ENCODE measurements at regions not wholly inside any gene's neighbourhood (a gene's known extent, or its start where the extent isn't known, plus 50 kb on each side); places are given as distances from the start of the nearest gene placed in this dataset.
"Not testable (repeated sequence)": the region's sequence is repeated elsewhere in the genome, so short reads cannot be mapped to it uniquely, and the experiment has no call there.

DNA sequence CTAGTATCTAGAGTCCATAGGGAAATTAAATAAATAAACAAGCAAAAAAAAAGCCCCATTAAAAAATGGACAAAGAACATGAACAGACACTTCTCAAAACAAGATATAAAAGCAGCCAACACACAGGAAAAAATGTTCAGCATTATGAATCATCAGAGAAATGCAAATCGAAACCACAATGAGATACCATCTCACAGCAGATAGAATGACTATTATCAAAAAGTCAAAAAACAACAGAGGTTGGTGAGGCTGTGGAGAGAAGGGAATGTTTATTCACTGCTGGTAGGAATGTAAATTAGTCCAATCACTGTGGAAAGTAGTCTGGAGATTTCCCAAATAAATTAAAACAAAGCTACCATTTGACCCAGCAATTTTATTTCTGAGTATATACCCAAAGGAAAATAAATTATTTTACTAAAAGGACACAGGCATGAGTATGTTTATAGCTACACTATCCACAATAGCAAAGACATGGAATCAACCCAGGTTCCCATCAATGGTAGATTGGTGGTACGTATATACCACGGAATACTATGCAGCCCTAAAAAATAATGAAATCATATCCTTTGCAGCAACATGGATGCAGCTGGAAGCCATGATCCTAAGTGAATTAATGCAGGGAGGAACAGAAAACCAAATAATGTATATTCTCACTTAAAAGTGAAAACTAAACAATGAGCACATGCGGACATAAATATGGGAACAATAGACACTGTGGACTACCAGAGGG is 366.5 kb upstream of the SEMA3C start:
- DNase-seq (ENCODE audit: low read depth) = peak; percentile 88

- peak; percentile 86 for DNase-seq (ENCODE audit: low read depth)
Measured at GRCh38 chr7:81284576-81284975, 365.7 kb upstream of the SEMA3C start.

DNA sequence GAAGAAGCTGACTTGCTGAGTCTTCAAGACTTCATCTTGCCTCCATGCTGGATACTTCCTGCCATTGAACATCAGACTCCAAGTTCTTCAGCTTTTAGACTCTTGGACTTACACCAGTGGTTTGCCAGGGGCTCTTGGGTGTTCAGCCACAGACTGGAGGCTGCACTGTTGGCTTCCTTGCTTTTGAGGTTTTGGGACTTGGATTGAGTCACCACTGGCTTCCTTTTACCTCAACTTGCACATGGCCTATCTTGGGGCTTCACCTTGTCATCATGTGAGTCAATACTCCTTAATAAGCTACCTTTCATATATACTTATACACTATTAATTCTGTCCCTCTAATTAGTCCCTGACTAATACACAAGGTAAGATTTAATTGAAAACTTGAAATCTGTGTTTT is 361.7 kb upstream of the SEMA3C start:
- DNase-seq (ENCODE audit: low read depth) = peak; percentile 21

DNA sequence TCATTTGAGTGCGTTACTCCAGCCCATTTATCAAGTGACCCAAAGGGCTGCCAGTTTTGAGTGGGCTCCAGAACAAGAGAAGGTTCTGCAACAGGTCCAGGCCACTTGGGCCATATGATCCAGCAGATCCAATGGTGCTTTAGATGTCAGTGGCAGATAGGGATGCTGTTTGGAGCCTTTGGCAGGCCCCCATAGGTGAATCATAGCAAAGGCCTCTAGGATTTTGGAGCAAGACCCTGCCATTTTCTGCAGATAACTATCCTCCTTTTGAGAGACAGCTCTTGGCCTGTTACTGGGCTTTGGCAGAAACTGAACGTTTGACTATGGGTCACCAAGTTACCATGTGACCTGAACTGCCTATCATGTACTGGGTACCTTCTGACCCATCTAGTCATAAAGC is 358.8 kb upstream of the SEMA3C start:
- DNase-seq (ENCODE audit: low read depth) = no peak

- no peak for DNase-seq (ENCODE audit: low read depth)
Measured at GRCh38 chr7:81273601-81274397, 354.9 kb upstream of the SEMA3C start.

DNA sequence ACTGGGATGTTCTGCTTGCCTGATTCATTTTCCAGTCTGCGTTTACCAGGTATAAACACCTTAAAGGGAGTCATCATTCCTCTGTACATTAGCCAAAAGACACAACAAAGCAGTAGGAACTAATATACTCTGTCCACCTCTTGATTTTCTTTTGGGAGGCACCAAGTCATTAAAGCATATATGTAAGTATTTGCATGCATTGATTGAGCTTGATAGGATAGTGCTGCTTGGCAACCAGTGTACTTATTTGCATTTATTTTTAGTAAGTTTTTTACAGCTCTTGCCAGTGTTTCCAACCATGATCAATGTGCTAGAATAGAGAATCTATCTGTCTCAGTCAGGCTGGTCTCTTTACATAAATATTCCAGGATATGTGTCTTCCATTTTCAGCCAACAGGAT is 353.3 kb upstream of the SEMA3C start:
- no peak for DNase-seq (ENCODE audit: low read depth)

- DNase-seq (ENCODE audit: low read depth) = no peak
Measured at GRCh38 chr7:81268551-81268950, 349.7 kb upstream of the SEMA3C start.

- DNase-seq (ENCODE audit: low read depth) = peak; percentile 45
Measured at GRCh38 chr7:81267508-81267907, 348.7 kb upstream of the SEMA3C start.

DNA sequence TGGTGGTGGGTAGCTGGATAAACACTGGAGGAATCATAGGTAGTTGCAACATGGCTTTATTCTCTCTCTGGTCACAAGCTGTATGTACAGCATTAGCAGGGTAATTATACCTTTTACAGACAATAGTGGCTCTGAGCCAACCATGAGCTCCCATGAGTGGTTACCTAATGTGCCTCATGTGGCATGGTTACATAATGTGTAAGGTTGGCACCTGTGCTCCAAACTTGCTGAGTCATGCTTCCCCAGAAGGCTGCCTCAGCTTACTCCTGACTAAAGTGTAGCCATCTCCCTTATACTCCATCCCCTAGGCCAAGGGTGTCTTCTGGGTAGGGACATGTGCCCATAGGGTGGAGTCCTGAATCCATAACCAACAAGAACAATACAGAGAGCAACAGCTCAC is 345.3 kb upstream of the SEMA3C start:
- no peak for DNase-seq (ENCODE audit: low read depth)

- DNase-seq (ENCODE audit: low read depth) = peak; percentile 20
Measured at GRCh38 chr7:81260152-81260551, 341.3 kb upstream of the SEMA3C start.

DNA sequence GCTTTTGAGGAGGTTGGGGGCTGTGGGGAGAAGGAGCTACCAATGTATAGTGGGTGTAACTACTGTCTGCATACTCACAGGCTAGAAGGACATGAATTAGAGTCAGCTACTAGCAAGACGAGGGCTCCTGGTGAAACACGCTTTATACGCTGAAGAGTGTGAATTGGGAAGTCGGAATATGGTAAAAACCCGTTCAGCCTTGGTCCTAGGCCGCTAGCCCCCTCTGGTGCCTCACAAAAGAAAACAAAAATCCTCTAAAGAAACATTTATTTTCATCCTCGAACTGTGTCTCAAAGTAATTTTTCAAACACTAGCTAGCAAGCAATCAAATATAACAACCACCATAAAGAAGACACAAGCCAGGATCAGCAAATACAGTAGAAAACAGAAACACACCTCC is 338.1 kb upstream of the SEMA3C start:
- DNase-seq (ENCODE audit: low read depth) = peak; percentile 24

DNA sequence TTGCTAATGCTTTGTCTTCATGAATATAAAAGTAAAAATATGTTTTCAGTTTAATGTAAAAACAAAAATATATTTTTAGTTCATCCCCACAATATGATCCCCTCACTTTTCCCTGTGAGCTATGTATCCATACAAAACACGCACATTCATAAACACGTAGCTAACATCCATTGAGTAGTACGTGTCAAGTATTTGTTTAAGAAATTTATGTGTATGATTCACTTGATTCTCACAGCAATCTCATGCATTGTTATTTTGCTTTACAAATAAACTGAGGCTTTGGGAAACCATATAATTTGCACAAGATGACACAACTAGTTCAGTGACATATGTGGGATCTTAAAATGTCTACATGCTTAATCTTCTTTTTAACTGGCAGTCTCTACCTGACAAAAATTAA is 329.6 kb upstream of the SEMA3C start:
- DNase-seq (ENCODE audit: low read depth) = peak; percentile 40

DNA sequence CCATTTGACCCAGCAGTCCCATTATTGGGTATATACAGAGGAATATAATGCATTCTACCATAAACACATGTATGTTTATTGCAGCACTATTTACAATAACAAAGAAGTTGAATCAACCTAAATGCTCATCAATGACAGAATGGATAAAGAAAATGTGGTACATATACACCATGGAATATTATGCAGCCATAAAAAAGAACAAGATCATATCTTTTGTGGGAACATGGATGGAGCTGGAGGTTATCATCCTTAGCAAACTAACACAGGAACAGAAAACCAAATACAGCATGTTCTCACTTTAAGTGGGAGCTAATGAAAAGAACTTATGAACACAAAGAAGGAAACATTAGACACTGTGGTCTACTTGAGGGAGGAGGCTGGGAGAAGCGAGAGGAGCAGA is 328.5 kb upstream of the SEMA3C start:
- DNase-seq (ENCODE audit: low read depth) = not testable (repeated sequence)

DNA sequence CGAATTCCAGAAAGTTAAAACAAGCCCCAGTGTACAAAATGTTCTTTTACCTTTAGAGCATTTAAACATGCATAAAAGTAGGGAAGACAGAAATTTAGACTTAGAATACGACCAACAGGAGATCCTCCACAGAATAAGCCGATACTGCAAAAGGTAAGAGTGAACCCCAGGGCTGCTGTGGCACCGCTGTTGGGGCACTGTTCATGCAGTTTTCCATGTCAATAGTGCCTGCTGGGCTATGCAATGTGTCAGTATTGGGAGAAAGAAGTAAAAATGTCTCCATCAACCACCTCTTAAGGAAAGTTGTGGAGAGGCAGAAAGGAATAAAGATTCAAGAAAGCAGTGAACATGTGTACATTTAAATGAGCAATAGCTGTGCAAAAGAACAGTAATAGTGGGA is 326.5 kb upstream of the SEMA3C start:
- DNase-seq (ENCODE audit: low read depth) = no peak

- peak; percentile 45 for DNase-seq (ENCODE audit: low read depth)
Measured at GRCh38 chr7:81244224-81244623, 325.4 kb upstream of the SEMA3C start.

DNA sequence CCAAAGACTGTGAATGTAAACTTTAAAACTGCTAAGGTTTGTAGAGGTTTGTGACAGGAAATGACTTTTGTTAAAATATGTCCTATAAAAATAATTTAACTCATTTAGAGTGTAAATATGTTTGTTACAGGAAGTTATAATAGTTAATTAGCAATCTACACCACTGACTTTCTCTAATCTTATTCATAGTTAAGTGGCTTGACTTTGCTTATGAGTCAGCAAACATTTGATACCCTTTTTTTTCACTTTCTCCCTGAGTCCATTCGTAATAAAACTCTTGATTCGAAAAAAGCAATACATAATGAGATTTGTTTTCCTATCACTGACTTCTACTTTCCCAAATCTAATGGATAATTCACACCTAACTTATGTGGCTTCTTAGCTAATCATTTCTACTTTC is 317.7 kb upstream of the SEMA3C start:
- no peak for DNase-seq (ENCODE audit: low read depth)

GRCh38 chr7:81235997-81236396 is 317.1 kb upstream of the SEMA3C start:
- DNase-seq (ENCODE audit: low read depth) = no peak

DNA sequence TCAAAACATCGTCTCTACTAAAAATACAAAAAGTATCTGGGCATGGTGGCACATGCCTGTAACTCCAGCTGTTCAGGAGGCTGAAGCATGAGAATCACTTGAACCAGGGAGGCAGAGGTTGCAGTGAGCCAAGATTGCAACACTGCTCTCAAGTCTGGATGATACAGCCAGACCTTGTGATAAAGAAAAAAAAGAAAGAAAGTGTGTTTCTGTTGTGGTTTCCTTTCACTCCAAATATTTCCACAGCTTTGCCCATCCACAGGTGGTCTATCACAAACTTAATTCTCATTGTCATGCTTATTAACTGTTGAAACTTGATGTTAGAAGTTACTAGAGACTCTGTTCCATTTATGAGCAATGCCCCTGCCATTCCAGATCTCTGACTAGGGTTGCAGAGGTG is 316.0 kb upstream of the SEMA3C start:
- no peak for DNase-seq (ENCODE audit: low read depth)

DNA sequence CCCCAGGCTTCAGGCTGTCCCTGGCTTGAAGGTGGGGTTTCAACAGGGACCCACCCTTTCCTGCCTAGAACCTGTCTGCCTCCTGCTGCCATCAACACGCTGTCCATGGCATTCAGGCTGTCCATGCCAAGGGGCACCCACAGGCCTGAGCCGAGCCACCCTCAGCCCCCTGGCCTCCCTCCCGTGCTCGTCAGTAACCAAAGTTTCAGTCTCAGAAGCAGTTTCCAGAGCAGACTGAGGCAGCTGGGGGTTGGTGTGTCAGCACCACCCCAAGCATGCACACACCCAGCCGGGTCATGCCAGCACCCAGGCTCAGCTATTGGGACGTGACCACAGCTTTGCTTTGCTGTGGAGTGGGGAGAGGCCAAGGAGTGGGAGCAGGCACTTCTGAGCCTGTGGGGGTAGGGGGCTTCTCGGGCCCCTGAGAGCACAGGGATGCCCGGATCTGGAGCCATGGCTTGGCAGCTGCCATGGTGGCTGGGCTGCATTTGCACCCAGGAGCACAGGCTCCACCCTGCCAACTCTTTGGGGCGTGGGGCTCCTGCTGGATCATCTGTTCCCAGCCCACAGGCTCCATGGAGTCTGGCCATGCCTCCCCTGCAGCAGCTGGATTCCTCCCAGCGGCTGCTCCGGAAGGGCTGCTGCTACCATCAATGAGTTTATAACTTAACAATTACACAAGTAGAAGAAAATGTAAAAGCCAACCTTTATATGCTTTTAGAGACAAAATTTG is 314.5 kb upstream of the SEMA3C start:
- DNase-seq (ENCODE audit: low read depth) = no peak

DNA sequence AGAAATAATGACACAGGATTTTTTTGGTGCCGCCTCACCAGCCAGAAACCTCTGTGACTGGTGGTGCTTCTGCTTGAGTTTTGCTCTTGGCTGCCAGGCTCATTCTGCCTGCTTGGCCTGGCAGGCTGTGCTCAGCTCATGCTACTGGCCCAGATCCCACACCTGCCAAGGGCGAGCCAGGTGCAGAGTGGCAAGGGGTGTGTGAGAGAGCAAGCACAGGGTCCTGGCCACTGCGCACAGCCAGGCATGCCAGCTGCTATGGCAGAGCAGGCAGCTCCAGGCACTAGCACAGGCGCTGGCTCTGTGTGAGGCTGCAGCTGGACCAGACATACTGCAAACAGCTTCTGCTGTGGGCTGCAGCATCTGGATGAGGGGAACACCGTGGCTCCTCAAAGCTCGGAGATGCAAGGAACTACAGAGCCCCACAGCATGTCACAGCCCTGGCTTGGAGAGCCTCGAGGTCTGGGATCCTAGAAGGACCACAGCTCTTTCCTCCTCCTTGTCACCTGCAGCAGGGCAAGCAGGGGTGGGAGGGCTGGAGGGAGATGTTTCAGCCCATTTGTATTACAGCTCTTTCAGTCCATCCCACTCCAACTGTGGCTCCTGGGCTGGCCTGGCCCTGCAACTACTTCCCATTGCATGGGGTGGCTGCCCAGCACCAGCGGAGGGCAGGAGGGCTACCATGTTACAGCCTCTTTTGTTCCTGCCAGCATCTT is 313.4 kb upstream of the SEMA3C start:
- DNase-seq (ENCODE audit: low read depth) = no peak

DNA sequence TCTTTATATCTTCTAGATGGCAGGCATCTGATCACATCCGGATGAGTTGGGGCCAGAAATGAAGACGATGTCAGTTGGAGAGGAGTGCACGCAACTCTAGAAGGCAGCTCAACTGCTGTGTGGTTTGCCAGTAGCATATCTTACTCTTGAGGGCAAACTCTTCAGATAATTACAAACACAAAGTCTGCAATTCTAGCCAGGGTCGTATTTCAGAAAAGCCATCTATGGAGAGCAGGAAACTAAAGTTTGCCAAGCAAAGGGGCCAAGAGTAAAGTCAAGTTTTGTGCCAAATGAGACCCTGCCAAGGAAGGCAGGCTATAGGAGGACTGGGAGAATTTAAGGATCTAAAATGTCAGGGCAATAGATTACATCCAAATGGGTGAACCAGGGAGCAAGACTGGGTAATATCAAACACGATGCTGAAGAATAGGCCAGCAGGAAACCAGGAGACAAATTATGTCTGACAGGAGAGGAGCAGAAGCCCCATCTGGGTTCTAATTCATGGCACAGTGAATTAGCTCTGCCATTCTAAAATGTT is 312.5 kb upstream of the SEMA3C start:
- no peak for DNase-seq (ENCODE audit: low read depth)

DNA sequence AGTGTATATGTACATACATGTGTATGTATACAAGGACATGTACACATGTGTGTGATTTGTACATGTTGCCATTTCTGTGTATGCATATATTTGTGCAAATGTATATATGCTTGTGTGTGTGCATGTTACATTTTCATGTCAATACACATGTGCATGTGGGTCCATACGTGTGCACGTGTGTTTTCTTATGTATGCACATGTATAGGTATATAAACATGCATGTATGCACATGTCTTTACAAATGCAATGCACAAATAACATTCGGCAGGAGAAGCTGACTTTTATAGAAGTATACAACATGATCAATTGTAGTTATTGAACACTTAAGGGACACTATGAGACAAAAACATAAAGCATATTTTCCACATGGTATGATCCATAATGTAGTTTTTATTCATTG is 307.4 kb upstream of the SEMA3C start:
- DNase-seq (ENCODE audit: low read depth) = no peak

All from ELR (cell line).